MM.1S (cell line): ENCODE measurements at regions not wholly inside any gene's neighbourhood (a gene's known extent, or its start where the extent isn't known, plus 50 kb on each side); places are given as distances from the start of the nearest gene placed in this dataset.

ENCODE experiments used
- DNase-seq: peaks from one replicate; pipeline ENCODE4 v3.0.0-alpha.2; 2015
- H2AFZ ChIP-seq: fragments of 300-600 bp; sonication (generic); 2 replicates; pipeline ENCODE4 v1.6.0; 2016; ENCODE audit warnings: antibody characterized with exemption, low read length
- H3F3A ChIP-seq: fragments of 300-600 bp; sonication (generic); 2 replicates; pipeline ENCODE4 v1.6.1; 2016; ENCODE audit warnings: mild to moderate bottlenecking, antibody characterized with exemption, low read length, moderate library complexity, mixed read lengths; ENCODE audit not compliant: insufficient read depth
- H3K27ac ChIP-seq: fragments of 300-600 bp; sonication (generic); 2 replicates; pipeline ENCODE4 v1.5.1; 2016; ENCODE audit warnings: mild to moderate bottlenecking, low read length
- H3K27me3 ChIP-seq: fragments of 300-600 bp; sonication (generic); replicated peaks from 2 replicates; pipeline ENCODE4 v1.6.0; 2016; ENCODE audit warnings: low read length; ENCODE audit not compliant: insufficient read depth
- H3K36me3 ChIP-seq: fragments of 300-600 bp; sonication (generic); replicated peaks from 2 replicates; pipeline ENCODE4 v1.6.1; 2016; ENCODE audit warnings: mild to moderate bottlenecking, low read length, mixed read lengths; ENCODE audit not compliant: insufficient read depth
- H3K4me1 ChIP-seq: fragments of 300-600 bp; sonication (generic); 2 replicates; pipeline ENCODE4 v1.6.1; 2016; ENCODE audit warnings: low read length, mixed read lengths
- H3K4me2 ChIP-seq: fragments of 300-600 bp; sonication (generic); 2 replicates; pipeline ENCODE4 v1.6.0; 2016; ENCODE audit warnings: low read depth, low read length
- H3K4me3 ChIP-seq: fragments of 300-600 bp; sonication (generic); 2 replicates; pipeline ENCODE4 v1.5.1; 2016; ENCODE audit warnings: low read length, mixed read lengths
- H3K79me2 ChIP-seq: fragments of 300-600 bp; sonication (generic); 2 replicates; pipeline ENCODE4 v1.6.1; 2016; ENCODE audit warnings: mixed run types, low read length, mixed read lengths
- H3K9ac ChIP-seq: fragments of 300-600 bp; sonication (generic); 2 replicates; pipeline ENCODE4 v1.6.1; 2016; ENCODE audit warnings: low read length, mixed read lengths
- H3K9me2 ChIP-seq: fragments of 300-600 bp; sonication (generic); replicated peaks from 2 replicates; pipeline ENCODE4 v1.6.1; 2016; ENCODE audit warnings: mild to moderate bottlenecking, low read length, mixed read lengths; ENCODE audit not compliant: insufficient read depth
- H3K9me3 ChIP-seq: fragments of 300-600 bp; sonication (generic); replicated peaks from 2 replicates; pipeline ENCODE4 v1.6.1; 2016; ENCODE audit warnings: mild to moderate bottlenecking, low read length, mixed read lengths; ENCODE audit not compliant: insufficient read depth
- H4K20me1 ChIP-seq: fragments of 300-600 bp; sonication (generic); 2 replicates; pipeline ENCODE4 v1.6.1; 2016; ENCODE audit warnings: mild to moderate bottlenecking, low read length, moderate library complexity, mixed read lengths; ENCODE audit not compliant: insufficient read depth
- EZH2 ChIP-seq: fragments of 300-600 bp; sonication (generic); optimal IDR thresholded peaks from 2 replicates; pipeline ENCODE3; 2017; ENCODE audit warnings: low read depth, mild to moderate bottlenecking, antibody characterized with exemption, low read length, mixed read lengths
- EZH2phosphoT487 ChIP-seq: fragments of 300-600 bp; sonication (generic); IDR thresholded peaks from 2 replicates; pipeline ENCODE4 v1.6.1; 2018; ENCODE audit warnings: antibody characterized with exemption, low read length
- TF ChIP-seq, protein P1 (sequence below): fragments of 300-600 bp; sonication (generic); IDR thresholded peaks from 2 replicates; pipeline ENCODE4 v1.5.1; 2016; ENCODE audit warnings: antibody characterized with exemption, low read length, mixed read lengths

DNA sequence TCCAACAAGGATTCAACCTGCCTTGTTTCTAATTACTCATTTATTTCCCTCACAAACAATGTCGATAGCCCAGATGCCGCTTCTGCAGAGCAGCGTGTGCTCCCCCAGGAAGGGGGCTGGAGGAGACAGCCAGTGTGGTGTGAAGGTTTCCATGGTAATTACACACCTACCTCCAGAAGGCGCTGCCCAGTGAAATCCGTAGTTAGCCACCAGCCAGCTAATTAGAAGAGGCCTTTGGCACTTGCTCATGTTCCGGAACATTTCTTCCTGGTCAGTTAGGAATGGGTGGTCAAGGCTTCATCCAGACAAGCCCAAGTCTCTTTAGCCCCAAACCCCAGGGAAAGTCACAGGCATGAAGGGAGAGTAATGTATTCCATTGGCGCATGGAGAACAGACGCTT, 342.5 kb upstream of the C16orf82 start:
- H3K9me2 ChIP-seq = no peaks in the 10 kb centered on the region
- no peaks in the 10 kb centered on the region for H3K36me3 ChIP-seq
- H3K4me2 ChIP-seq = no peak overlapping the region
- H3K27me3 ChIP-seq = no peaks in the 10 kb centered on the region
- no peak overlapping the region for H3K4me3 ChIP-seq
- DNase-seq = no peak
- H3K9me3 ChIP-seq = no peaks in the 10 kb centered on the region
- H3F3A ChIP-seq = no peaks in the 10 kb centered on the region
- TF ChIP-seq, protein P1, sequence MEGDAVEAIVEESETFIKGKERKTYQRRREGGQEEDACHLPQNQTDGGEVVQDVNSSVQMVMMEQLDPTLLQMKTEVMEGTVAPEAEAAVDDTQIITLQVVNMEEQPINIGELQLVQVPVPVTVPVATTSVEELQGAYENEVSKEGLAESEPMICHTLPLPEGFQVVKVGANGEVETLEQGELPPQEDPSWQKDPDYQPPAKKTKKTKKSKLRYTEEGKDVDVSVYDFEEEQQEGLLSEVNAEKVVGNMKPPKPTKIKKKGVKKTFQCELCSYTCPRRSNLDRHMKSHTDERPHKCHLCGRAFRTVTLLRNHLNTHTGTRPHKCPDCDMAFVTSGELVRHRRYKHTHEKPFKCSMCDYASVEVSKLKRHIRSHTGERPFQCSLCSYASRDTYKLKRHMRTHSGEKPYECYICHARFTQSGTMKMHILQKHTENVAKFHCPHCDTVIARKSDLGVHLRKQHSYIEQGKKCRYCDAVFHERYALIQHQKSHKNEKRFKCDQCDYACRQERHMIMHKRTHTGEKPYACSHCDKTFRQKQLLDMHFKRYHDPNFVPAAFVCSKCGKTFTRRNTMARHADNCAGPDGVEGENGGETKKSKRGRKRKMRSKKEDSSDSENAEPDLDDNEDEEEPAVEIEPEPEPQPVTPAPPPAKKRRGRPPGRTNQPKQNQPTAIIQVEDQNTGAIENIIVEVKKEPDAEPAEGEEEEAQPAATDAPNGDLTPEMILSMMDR = no peak
- TF ChIP-seq EZH2phosphoT487 (no peak), EZH2 (no peak)
- H3K9ac ChIP-seq = no peak overlapping the region
- no peaks in the 10 kb centered on the region for H3K79me2 ChIP-seq
- H3K27ac ChIP-seq = no peak overlapping the region
- H3K4me1 ChIP-seq = no peaks in the 10 kb centered on the region
- no peaks in the 10 kb centered on the region for H4K20me1 ChIP-seq
- no peak overlapping the region for H2AFZ ChIP-seq

DNA sequence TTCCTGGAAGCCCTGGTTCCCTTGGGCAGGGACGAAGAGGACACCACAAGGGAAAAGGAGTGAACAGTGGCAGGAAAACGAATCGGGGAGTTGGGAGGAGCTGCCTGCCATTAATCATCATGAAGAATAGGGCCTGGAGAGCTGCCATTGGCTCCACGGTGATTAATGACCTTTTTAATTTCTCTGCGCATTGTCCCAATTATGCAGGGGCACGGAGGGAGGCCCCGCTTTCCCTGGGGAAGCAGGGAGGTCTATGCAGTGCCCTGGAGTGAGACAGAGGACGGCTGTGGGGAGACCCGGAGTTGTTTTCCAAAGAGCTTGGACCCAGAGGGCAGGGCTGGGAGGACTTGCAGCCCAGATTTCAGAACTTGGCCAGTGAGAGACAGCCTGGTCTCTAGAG, 338.9 kb upstream of the C16orf82 start:
- TF ChIP-seq EZH2 = no peak
- TF ChIP-seq, protein P1 = no peak
- TF ChIP-seq EZH2phosphoT487 = no peak
- Histone ChIP-seq H3K4me1 (no peaks in the 10 kb centered on the region), H3K79me2 (no peaks in the 10 kb centered on the region), H3K4me3 (no peak overlapping the region), H3K9me3 (no peaks in the 10 kb centered on the region), H3K36me3 (no peaks in the 10 kb centered on the region), H2AFZ (no peak overlapping the region), H3K9me2 (no peaks in the 10 kb centered on the region), H3K27me3 (no peaks in the 10 kb centered on the region), H3K9ac (no peak overlapping the region), H3K27ac (no peak overlapping the region), H3F3A (no peaks in the 10 kb centered on the region), H3K4me2 (no peak overlapping the region), H4K20me1 (no peaks in the 10 kb centered on the region)
- no peak for DNase-seq

DNA sequence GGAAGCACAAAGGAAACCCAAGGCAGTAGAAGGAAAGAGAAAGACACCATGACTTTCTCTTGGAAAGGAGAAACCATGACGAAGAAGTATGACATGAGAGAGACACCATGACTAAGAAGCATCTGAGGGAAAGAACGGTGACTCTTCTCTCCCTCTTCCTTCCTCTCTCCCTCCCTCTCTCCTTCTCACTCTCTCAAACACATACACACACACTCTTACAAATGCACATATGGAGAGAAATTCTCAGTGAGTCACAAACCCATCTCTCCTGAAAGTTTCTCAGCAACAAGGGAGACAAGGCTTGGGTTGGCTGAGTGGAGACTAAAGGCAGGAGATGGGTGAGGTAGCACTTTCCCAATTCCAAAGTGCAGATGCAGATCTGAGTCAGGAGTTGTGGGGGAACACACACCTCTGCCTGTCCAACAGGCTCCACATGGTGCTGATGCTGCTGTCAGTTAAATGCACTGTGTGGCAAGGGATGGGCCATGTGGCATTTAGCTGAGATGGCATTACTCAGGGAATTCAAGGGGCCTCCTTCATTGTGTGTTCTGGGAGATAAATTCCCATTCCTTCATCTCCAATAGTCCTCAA, 336.7 kb upstream of the C16orf82 start:
- Histone ChIP-seq H3F3A (no peaks in the 10 kb centered on the region), H3K36me3 (no peaks in the 10 kb centered on the region), H2AFZ (no peak overlapping the region), H3K4me1 (no peaks in the 10 kb centered on the region), H3K9me3 (no peaks in the 10 kb centered on the region), H3K27ac (no peak overlapping the region), H3K27me3 (no peaks in the 10 kb centered on the region), H3K4me2 (no peak overlapping the region), H3K4me3 (no peak overlapping the region), H3K9me2 (no peaks in the 10 kb centered on the region), H3K79me2 (no peaks in the 10 kb centered on the region), H3K9ac (no peak overlapping the region), H4K20me1 (no peaks in the 10 kb centered on the region)
- no peak for DNase-seq
- TF ChIP-seq EZH2phosphoT487 = no peak
- TF ChIP-seq, protein P1 = no peak
- TF ChIP-seq EZH2 = no peak
